ENCODE measurements at regions not wholly inside any gene's neighbourhood (a gene's known extent, or its start where the extent isn't known, plus 50 kb on each side); places are given as distances from the start of the nearest gene placed in this dataset.

- ChIA-PET POLR2A (no interaction called here), CTCF (no interaction called here)
- intact Hi-C loops (cut with micrococcal nuclease), result no loop called here
- no peaks in the 10 kb centered on the region for H3K36me3 Mint-ChIP-seq (ENCODE audit: low read depth)
- no peaks in the 10 kb centered on the region for H3K9me3 Mint-ChIP-seq
- H3K4me1 Mint-ChIP-seq (ENCODE audit: low read depth), result no peaks in the 10 kb centered on the region
- no peak overlapping the region for H3K27ac Mint-ChIP-seq
- no peak for DNase-seq
- no peaks in the 10 kb centered on the region for H3K27me3 Mint-ChIP-seq
- H3K4me3 Mint-ChIP-seq, result no peak overlapping the region
- no peak for ATAC-seq
- TF ChIP-seq CTCF (IDR thresholded peaks at IDR 0.05), result no peak
Measured at GRCh38 chr3:154971341-154971740, 108.8 kb upstream of the MME start.

GRCh38 chr3:154970797-154971196 lies 109.3 kb upstream of the MME start:
- H3K27ac Mint-ChIP-seq, result no peak overlapping the region
- TF ChIP-seq CTCF (IDR thresholded peaks at IDR 0.05), result no peak
- no peaks in the 10 kb centered on the region for H3K9me3 Mint-ChIP-seq
- DNase-seq, result no peak
- H3K36me3 Mint-ChIP-seq (ENCODE audit: low read depth), result no peaks in the 10 kb centered on the region
- intact Hi-C loops (cut with micrococcal nuclease), result no loop called here
- no peaks in the 10 kb centered on the region for H3K4me1 Mint-ChIP-seq (ENCODE audit: low read depth)
- no peak for ATAC-seq
- ChIA-PET POLR2A (no interaction called here), CTCF (no interaction called here)
- H3K4me3 Mint-ChIP-seq, result no peak overlapping the region
- no peaks in the 10 kb centered on the region for H3K27me3 Mint-ChIP-seq

GRCh38 chr3:154969366-154969765 lies 110.8 kb upstream of the MME start:
- no peaks in the 10 kb centered on the region for H3K27me3 Mint-ChIP-seq
- ChIA-PET CTCF (no interaction called here), POLR2A (no interaction called here)
- ATAC-seq (no peak), DNase-seq (no peak)
- intact Hi-C loops (cut with micrococcal nuclease), result no loop called here
- H3K9me3 Mint-ChIP-seq, result no peaks in the 10 kb centered on the region
- no peaks in the 10 kb centered on the region for H3K36me3 Mint-ChIP-seq (ENCODE audit: low read depth)
- TF ChIP-seq CTCF (IDR thresholded peaks at IDR 0.05), result no peak
- H3K4me3 Mint-ChIP-seq, result no peak overlapping the region
- H3K27ac Mint-ChIP-seq, result no peak overlapping the region
- H3K4me1 Mint-ChIP-seq (ENCODE audit: low read depth), result no peaks in the 10 kb centered on the region

- H3K27me3 Mint-ChIP-seq, result no peaks in the 10 kb centered on the region
- H3K9me3 Mint-ChIP-seq, result no peaks in the 10 kb centered on the region
- ATAC-seq, result no peak
- intact Hi-C loops (cut with micrococcal nuclease), result no loop called here
- ChIA-PET CTCF (no interaction called here), POLR2A (no interaction called here)
- no peak overlapping the region for H3K27ac Mint-ChIP-seq
- H3K36me3 Mint-ChIP-seq (ENCODE audit: low read depth), result no peaks in the 10 kb centered on the region
- DNase-seq, result no peak
- no peaks in the 10 kb centered on the region for H3K4me1 Mint-ChIP-seq (ENCODE audit: low read depth)
- TF ChIP-seq CTCF (IDR thresholded peaks at IDR 0.05), result no peak
- H3K4me3 Mint-ChIP-seq, result no peak overlapping the region
Measured at GRCh38 chr3:154967090-154967489, 113.0 kb upstream of the MME start.

GRCh38 chr3:154956815-154957214 lies 123.3 kb upstream of the MME start:
- Mint-ChIP-seq H3K9me3 (no peaks in the 10 kb centered on the region), H3K4me3 (no peak overlapping the region), H3K4me1 (ENCODE audit: low read depth) (no peaks in the 10 kb centered on the region), H3K36me3 (ENCODE audit: low read depth) (no peaks in the 10 kb centered on the region), H3K27me3 (no peaks in the 10 kb centered on the region), H3K27ac (no peak overlapping the region)
- intact Hi-C loops (cut with micrococcal nuclease), result loop anchor here (10.0 kb wide), 1 partner anchor 368 kb away; no protein-coding TSS in a partner anchor
- TF ChIP-seq CTCF (IDR thresholded peaks at IDR 0.05), result no peak
- ATAC-seq (no peak), DNase-seq (no peak)
- ChIA-PET CTCF (no interaction called here), POLR2A (no interaction called here)

Measured in activated CD8-positive, alpha-beta T cell treated with anti-CD3 and anti-CD28 coated beads for 36 hours (primary cell).